GM12865 (cell line): ENCODE measurements at regions not wholly inside any gene's neighbourhood (a gene's known extent, or its start where the extent isn't known, plus 50 kb on each side); places are given as distances from the start of the nearest gene placed in this dataset.

Experiments
- DNase-seq: peaks from one replicate; pipeline ENCODE4 v3.0.0; 2010; ENCODE audit warnings: low read depth
- H3K4me3 ChIP-seq: 2 replicates; pipeline ENCODE4 v1.5.1; 2011; ENCODE audit warnings: mild to moderate bottlenecking, low read depth, low read length, control low read depth
- TF ChIP-seq, protein P1 (sequence below): IDR thresholded peaks from 2 replicates; pipeline ENCODE4 v1.5.1; 2011; ENCODE audit warnings: low read length, control low read depth, low read depth, inconsistent platforms; ENCODE audit not compliant: insufficient read depth; ENCODE audit errors: missing control alignments

DNA sequence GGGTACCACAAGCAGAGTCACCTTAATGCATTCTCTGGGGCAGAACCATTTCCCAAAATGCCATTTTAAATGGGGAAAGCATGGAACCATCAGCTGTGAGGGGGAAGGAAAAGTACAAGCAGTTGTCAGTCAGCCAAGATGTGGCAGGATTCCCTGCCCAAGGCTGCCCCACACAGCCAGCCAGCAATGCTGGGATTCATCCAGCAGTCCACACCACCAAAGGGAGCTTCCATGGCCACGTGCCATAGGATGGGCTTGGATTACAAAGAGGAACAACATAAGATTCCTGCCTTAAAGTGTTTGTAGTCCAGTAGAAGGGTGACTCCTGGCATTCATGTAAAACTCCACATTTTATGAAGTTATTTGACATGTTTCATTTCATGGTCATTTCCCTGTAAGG is 233.3 kb downstream of the SHOX2 start:
- DNase-seq: no peak
- TF ChIP-seq, protein P1, sequence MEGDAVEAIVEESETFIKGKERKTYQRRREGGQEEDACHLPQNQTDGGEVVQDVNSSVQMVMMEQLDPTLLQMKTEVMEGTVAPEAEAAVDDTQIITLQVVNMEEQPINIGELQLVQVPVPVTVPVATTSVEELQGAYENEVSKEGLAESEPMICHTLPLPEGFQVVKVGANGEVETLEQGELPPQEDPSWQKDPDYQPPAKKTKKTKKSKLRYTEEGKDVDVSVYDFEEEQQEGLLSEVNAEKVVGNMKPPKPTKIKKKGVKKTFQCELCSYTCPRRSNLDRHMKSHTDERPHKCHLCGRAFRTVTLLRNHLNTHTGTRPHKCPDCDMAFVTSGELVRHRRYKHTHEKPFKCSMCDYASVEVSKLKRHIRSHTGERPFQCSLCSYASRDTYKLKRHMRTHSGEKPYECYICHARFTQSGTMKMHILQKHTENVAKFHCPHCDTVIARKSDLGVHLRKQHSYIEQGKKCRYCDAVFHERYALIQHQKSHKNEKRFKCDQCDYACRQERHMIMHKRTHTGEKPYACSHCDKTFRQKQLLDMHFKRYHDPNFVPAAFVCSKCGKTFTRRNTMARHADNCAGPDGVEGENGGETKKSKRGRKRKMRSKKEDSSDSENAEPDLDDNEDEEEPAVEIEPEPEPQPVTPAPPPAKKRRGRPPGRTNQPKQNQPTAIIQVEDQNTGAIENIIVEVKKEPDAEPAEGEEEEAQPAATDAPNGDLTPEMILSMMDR: no peak
- H3K4me3 ChIP-seq: no peak overlapping the region

DNA sequence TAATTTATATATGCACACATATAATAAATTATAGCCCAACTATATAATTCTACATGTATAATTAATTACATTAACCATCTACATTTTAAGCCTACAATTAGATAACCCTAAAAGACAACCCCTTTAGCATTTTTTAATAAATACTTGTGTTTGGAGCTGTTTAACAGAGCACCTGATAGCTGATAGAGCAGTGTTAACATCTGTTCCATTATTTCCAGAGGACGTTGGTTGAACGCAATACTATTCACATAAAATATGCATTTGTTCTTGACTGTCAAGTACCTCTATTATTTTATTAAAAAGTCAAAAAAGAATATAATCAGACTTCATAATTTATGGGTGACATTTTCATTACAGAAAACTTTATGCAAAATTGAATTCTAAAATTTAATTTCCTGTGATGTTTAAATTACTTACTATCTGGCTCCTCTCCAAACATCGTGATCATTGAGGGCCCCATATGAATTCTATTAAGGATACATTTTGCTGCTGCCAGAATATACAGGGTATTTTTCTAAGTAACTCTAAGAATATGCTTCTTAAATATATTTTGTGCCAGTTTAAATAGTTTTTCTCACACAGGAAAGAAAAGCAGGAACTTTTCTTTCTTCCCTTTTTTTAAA is 234.3 kb downstream of the SHOX2 start:
- DNase-seq: no peak
- TF ChIP-seq, protein P1: no peak

DNA sequence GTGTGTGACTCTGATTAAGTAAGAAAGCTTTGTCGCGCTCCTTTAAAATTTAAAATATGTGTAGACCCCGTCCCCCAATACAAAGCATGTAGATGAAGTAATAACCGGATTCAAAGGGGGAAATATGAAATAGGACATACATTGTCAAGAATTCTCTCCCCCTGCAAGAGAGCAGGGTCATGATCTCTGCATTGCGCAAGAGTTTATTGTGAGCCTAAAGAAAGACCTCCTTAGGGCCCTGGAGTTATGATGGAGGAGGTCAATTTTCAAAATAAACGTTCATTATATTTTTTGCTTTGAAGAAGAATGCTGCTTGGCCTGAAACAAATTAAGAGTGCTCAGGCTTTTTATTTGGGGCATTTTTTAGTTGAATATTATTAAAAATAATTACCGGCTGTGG is 235.0 kb downstream of the SHOX2 start:
- TF ChIP-seq, protein P1: no peak
- DNase-seq: no peak
- H3K4me3 ChIP-seq: no peak overlapping the region

More for the DNA sequence above, 234.3 kb downstream of the SHOX2 start:
- H3K4me3 ChIP-seq: no peak overlapping the region

DNA sequence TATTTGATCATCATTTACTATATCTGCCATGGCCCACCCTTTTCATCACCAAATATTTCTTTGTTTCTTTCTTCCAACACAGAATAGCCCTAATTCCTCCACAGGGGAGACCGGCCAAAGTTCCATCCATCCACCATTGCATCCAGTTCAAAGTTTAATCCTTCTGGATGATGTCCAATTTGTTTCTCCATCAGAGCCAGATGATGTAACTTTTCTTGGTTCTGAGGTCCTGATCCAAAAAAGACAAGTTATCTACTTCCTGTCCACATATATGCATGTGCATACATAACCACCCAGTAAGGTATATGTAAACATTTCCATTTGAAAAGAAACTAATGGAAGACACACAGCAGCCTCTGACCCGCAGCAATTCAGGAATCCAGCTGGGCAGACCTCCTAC is 237.3 kb downstream of the SHOX2 start:
- no peak for DNase-seq
- no peak overlapping the region for H3K4me3 ChIP-seq
- TF ChIP-seq, protein P1: no peak

DNA sequence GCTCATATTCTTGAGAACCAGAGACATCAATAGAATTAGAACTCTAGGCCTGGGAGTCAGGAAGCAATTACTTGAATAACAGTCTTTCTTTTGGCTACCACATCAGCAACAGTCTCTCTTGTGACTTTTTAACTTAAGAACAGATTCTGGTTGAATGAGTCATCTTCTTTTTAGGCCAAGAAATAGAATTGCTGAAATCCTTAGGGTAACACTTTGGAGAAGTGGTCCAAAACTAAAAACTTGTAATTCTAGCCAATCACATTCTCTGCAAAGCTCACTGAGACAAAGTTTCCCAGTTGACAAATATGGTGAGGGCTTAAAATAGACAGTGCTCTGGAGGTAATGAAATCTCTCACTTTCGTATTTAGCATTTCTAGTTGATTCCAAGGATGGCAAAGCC is 238.0 kb downstream of the SHOX2 start:
- TF ChIP-seq, protein P1: no peak
- no peak overlapping the region for H3K4me3 ChIP-seq
- no peak for DNase-seq

DNA sequence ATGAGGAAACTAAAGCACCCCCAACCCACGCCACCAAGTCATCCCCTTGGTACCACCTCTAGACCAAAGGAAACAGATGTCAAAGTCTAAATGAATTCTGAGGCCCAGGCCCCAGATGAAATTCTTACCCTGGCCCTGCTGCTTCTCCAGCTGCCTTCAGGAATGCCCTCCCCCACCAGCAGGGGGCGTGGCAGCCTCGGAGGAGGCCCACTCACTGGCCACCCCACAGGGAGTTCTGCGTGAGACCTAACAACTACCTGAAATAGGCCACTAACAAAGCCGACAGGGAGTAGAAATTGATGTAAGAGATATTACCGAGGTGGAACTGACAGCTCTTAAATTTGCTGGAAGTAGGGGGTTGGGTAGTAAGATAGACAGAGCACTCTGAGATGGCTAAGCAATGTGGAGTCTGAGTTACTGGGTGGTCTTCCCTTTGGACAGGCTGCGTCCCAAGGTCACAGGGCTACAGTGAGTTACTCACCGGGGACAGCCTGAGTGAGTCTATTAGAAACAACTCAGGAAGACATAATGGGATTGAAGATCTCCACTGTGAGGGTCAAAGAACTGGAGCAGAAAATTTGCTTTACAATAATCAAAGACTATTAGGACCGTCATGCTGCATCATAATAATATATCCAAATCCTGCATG is 240.7 kb downstream of the SHOX2 start:
- TF ChIP-seq, protein P1: peak; percentile 89
- DNase-seq: peak; percentile 72
- H3K4me3 ChIP-seq: no peak overlapping the region

DNA sequence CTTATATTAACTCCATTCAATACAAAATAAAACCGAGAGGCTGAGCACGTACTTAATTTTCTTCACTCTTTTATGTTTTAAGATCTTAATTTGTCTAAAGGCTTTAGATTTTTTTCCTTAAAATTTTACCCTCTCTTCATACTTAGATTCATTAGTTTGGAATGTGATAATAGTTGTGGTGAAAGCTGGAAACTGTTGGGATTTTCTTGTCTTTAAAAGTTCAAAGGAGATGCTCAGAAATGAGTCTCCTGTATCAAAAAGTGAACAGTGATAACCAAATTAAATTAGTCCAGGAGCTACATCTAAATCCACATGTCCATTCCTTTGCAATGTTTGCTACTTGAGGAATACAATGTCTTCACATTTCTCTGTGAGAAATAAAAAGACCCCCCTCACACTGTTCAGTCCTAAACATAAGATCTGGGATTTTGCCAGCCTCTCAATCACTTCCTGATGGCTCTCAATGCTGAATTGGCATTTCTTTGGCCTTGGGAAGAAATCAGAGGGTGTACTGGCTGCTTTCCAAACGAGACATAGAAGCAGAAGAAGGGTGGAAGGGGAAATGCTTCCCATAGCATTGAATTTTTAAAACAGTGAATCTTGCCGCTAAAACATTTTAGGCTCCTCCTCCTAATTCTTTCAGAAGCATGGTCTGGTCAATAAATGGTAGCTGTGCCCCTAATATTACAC is 245.0 kb downstream of the SHOX2 start:
- TF ChIP-seq, protein P1: no peak
- DNase-seq: no peak
- H3K4me3 ChIP-seq: no peak overlapping the region
